ENCODE measurements at regions not wholly inside any gene's neighbourhood (a gene's known extent, or its start where the extent isn't known, plus 50 kb on each side); places are given as distances from the start of the nearest gene placed in this dataset.

- TF ChIP-seq POLR2AphosphoS5 (IDR thresholded peaks at IDR 0.05; ENCODE audit: low read depth, low read length) = no peak
- TF ChIP-seq ZFX (IDR thresholded peaks at IDR 0.05) = no peak
- TF ChIP-seq, protein P1, sequence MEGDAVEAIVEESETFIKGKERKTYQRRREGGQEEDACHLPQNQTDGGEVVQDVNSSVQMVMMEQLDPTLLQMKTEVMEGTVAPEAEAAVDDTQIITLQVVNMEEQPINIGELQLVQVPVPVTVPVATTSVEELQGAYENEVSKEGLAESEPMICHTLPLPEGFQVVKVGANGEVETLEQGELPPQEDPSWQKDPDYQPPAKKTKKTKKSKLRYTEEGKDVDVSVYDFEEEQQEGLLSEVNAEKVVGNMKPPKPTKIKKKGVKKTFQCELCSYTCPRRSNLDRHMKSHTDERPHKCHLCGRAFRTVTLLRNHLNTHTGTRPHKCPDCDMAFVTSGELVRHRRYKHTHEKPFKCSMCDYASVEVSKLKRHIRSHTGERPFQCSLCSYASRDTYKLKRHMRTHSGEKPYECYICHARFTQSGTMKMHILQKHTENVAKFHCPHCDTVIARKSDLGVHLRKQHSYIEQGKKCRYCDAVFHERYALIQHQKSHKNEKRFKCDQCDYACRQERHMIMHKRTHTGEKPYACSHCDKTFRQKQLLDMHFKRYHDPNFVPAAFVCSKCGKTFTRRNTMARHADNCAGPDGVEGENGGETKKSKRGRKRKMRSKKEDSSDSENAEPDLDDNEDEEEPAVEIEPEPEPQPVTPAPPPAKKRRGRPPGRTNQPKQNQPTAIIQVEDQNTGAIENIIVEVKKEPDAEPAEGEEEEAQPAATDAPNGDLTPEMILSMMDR (IDR thresholded peaks at IDR 0.05 in 2 of 3, conservative IDR thresholded peaks at IDR 0.05 in 1 of 3; ENCODE audit: borderline replicate concordance in 1 of 3, insufficient read depth in 1 of 3, low read depth in 2 of 3, low read length in 2 of 3) = no peak
- TF ChIP-seq EGR1 (IDR thresholded peaks at IDR 0.05; ENCODE audit: low read depth) = no peak
Measured at GRCh38 chr10:44193567-44194220, 191.2 kb downstream of the CXCL12 start.

Data from HCT116 (cell line).